H9 (cell line): ENCODE measurements at regions not wholly inside any gene's neighbourhood (a gene's known extent, or its start where the extent isn't known, plus 50 kb on each side); places are given as distances from the start of the nearest gene placed in this dataset.

Source experiments
- DNase-seq: peaks from one replicate; pipeline ENCODE4 v3.0.0-alpha.2; 2017
- H2AFZ ChIP-seq: one replicate; pipeline ENCODE4 v1.6.1; 2013; ENCODE audit warnings: mild to moderate bottlenecking, low read length, control low read depth, moderate library complexity
- H2AK5ac ChIP-seq: 2 replicates; pipeline ENCODE4 v1.6.1; 2013; ENCODE audit warnings: low read length, control low read depth, mixed read lengths; ENCODE audit not compliant: insufficient read length
- H2BK120ac ChIP-seq: one replicate; pipeline ENCODE4 v1.6.1; 2013; ENCODE audit warnings: low read depth, mild to moderate bottlenecking, low read length, control low read depth, inconsistent platforms; ENCODE audit not compliant: poor library complexity, severe bottlenecking
- H2BK12ac ChIP-seq: 2 replicates; pipeline ENCODE4 v1.6.1; 2013; ENCODE audit warnings: low read length, control low read depth, mixed read lengths, low read depth; ENCODE audit not compliant: insufficient read length
- H2BK15ac ChIP-seq: 2 replicates; pipeline ENCODE4 v1.6.1; 2013; ENCODE audit warnings: low read depth, low read length, control low read depth
- H2BK20ac ChIP-seq: one replicate; pipeline ENCODE4 v1.6.1; 2013; ENCODE audit warnings: low read depth, mild to moderate bottlenecking, low read length, control low read depth, inconsistent platforms; ENCODE audit not compliant: poor library complexity, severe bottlenecking
- H2BK5ac ChIP-seq: 2 replicates; pipeline ENCODE4 v1.6.1; 2013; ENCODE audit warnings: low read length, control low read depth, mixed read lengths; ENCODE audit not compliant: insufficient read length
- H3K14ac ChIP-seq: 2 replicates; pipeline ENCODE4 v1.6.1; 2013; ENCODE audit warnings: low read length, control low read depth; ENCODE audit not compliant: insufficient read depth
- H3K18ac ChIP-seq: 2 replicates; pipeline ENCODE4 v1.6.1; 2013; ENCODE audit warnings: low read depth, mild to moderate bottlenecking, mixed read lengths, low read length, control low read depth; ENCODE audit not compliant: insufficient read length
- H3K23ac ChIP-seq: 2 replicates; pipeline ENCODE4 v1.6.1; 2013; ENCODE audit warnings: low read length, control low read depth, mixed read lengths, low read depth; ENCODE audit not compliant: insufficient read length
- H3K23me2 ChIP-seq: 2 replicates; pipeline ENCODE4 v1.6.1; 2013; ENCODE audit warnings: low read depth, mild to moderate bottlenecking, mixed read lengths, low read length, control low read depth; ENCODE audit not compliant: insufficient read length, poor library complexity, severe bottlenecking
- H3K27ac ChIP-seq: 2 replicates; pipeline ENCODE4 v1.5.1; 2013; ENCODE audit warnings: low read length, control low read depth, mixed read lengths, low read depth; ENCODE audit not compliant: insufficient read length
- H3K27me3 ChIP-seq: 2 replicates; pipeline ENCODE4 v1.6.1; 2013; ENCODE audit warnings: low read length, control low read depth, inconsistent platforms; ENCODE audit not compliant: insufficient read depth
- H3K4ac ChIP-seq: 2 replicates; pipeline ENCODE4 v1.6.1; 2013; ENCODE audit warnings: low read depth, mild to moderate bottlenecking, control low read depth, inconsistent platforms, low read length, moderate library complexity
- H3K4me1 ChIP-seq: 2 replicates; pipeline ENCODE4 v1.6.1; 2013; ENCODE audit warnings: low read length, control low read depth, inconsistent platforms; ENCODE audit not compliant: insufficient read depth
- H3K4me2 ChIP-seq: 2 replicates; pipeline ENCODE4 v1.6.1; 2013; ENCODE audit warnings: low read length, control low read depth, mixed read lengths; ENCODE audit not compliant: insufficient read length, insufficient read depth
- H3K56ac ChIP-seq: 2 replicates; pipeline ENCODE4 v1.6.1; 2013; ENCODE audit warnings: low read depth, mild to moderate bottlenecking, mixed read lengths, low read length, control low read depth; ENCODE audit not compliant: insufficient read length
- H3K79me1 ChIP-seq: 2 replicates; pipeline ENCODE4 v1.6.1; 2013; ENCODE audit warnings: low read depth, mild to moderate bottlenecking, moderate library complexity, low read length, control low read depth, inconsistent platforms; ENCODE audit not compliant: insufficient read depth, poor library complexity, severe bottlenecking
- H3K79me2 ChIP-seq: 2 replicates; pipeline ENCODE4 v1.6.1; 2013; ENCODE audit warnings: low read length, control low read depth, inconsistent platforms; ENCODE audit not compliant: insufficient read depth
- H3K9ac ChIP-seq: 2 replicates; pipeline ENCODE4 v1.6.1; 2013; ENCODE audit warnings: low read length, control low read depth, mixed read lengths; ENCODE audit not compliant: insufficient read length; ENCODE audit errors: extremely low read depth
- H3K9me3 ChIP-seq: one replicate; pipeline ENCODE4 v1.6.1; 2013; ENCODE audit warnings: low read depth, low read length, inconsistent platforms; ENCODE audit not compliant: control insufficient read depth
- H3T11ph ChIP-seq: one replicate; pipeline ENCODE4 v1.6.1; 2013; ENCODE audit warnings: mild to moderate bottlenecking, low read length, control low read depth, inconsistent platforms
- H4K20me1 ChIP-seq: one replicate; pipeline ENCODE4 v1.6.1; 2013; ENCODE audit not compliant: control insufficient read depth, insufficient read length, insufficient read depth
- H4K5ac ChIP-seq: 2 replicates; pipeline ENCODE4 v1.6.1; 2013; ENCODE audit warnings: low read depth, mild to moderate bottlenecking, mixed read lengths, low read length, control low read depth; ENCODE audit not compliant: insufficient read length
- H4K8ac ChIP-seq: replicated peaks from 2 replicates; pipeline ENCODE4 v1.6.1; 2013; ENCODE audit warnings: low read length, control low read depth, mixed read lengths, low read depth; ENCODE audit not compliant: insufficient read length
- H4K91ac ChIP-seq: 2 replicates; pipeline ENCODE4 v1.6.1; 2013; ENCODE audit warnings: low read depth, mild to moderate bottlenecking, moderate library complexity, mixed read lengths, low read length, control low read depth; ENCODE audit not compliant: insufficient read length
- H3K27ac Mint-ChIP-seq, 3 experiments: 2 replicates in 2 of 3; 3 replicates in 1 of 3; pipeline ENCODE4 v1.8.0; 2020 to 2021; ENCODE audit warnings: mixed read lengths in 3 of 3, mild to moderate bottlenecking in 1 of 3, moderate library complexity in 1 of 3
- H3K27me3 Mint-ChIP-seq: 2 replicates; pipeline ENCODE4 v1.8.0; 2021; ENCODE audit warnings: low read depth, mild to moderate bottlenecking, moderate library complexity, mixed read lengths
- H3K36me3 Mint-ChIP-seq, 3 experiments: 2 replicates in 2 of 3; 3 replicates in 1 of 3; pipeline ENCODE4 v1.8.0; 2020 to 2021; ENCODE audit warnings: low read depth in 3 of 3, mixed read lengths in 3 of 3; ENCODE audit not compliant: insufficient read depth in 1 of 3
- H3K4me1 Mint-ChIP-seq, 2 experiments: 2 replicates each; pipeline ENCODE4 v1.8.0; 2020; ENCODE audit warnings: mixed read lengths in 2 of 2
- H3K4me3 Mint-ChIP-seq, 2 experiments: 2 replicates in 1 of 2; 3 replicates in 1 of 2; pipeline ENCODE4 v1.8.0; 2020 to 2021; ENCODE audit warnings: mild to moderate bottlenecking in 2 of 2, mixed read lengths in 2 of 2, moderate library complexity in 1 of 2
- H3K9me3 Mint-ChIP-seq, 2 experiments: 2 replicates in 1 of 2; 3 replicates in 1 of 2; pipeline ENCODE4 v1.8.0; 2020; ENCODE audit warnings: mild to moderate bottlenecking in 2 of 2, mixed read lengths in 2 of 2, moderate library complexity in 1 of 2
- whole genome bisulfite sequencing: extraction: QIAGEN DNeasy Blood & Tissue Kit; methylation state at CpG from one replicate; pipeline ENCODE4 v1.1.7; 2013; ENCODE audit warnings: missing lambda C conversion rate, low lambda C conversion rate, mixed read lengths; ENCODE audit not compliant: insufficient read length; ENCODE audit errors: extremely low coverage; 5-methylcytosine and 5-hydroxymethylcytosine counted together
- TF ChIP-seq, protein P1 (sequence below): fragments of 200-600 bp; sonication (generic); conservative IDR thresholded peaks from 3 replicates; pipeline ENCODE4 v1.8.0; 2021; ENCODE audit warnings: antibody characterized with exemption, mild to moderate bottlenecking

GRCh38 chr4:53656421-53656981 is 65.2 kb upstream of the LNX1 start:
- H3K4me3 Mint-ChIP-seq = no peak overlapping the region
- no CpG with 5 or more reads among the region's 7 CpGs for WGBS
- no peak overlapping the region for H4K8ac ChIP-seq

More at GRCh38 chr4:53656421-53656981, 65.2 kb upstream of the LNX1 start:
- no peak overlapping the region for H2BK15ac ChIP-seq
- no peak overlapping the region for H3K23ac ChIP-seq
- peaks cover 8 to 10% of the 10 kb centered on the region in 2 experiments for H3K4me1 Mint-ChIP-seq
- H3K9me3 Mint-ChIP-seq = no peaks in the 10 kb centered on the region; a peak in 1 of 5 replicates
- H3K23me2 ChIP-seq = no peaks in the 10 kb centered on the region
- no peak overlapping the region for H3K56ac ChIP-seq
- H3K4ac ChIP-seq = no peak overlapping the region
- H3K27me3 ChIP-seq = no peaks in the 10 kb centered on the region
- H3K27ac Mint-ChIP-seq = no peak overlapping the region
- H3K36me3 Mint-ChIP-seq = no peaks in the 10 kb centered on the region
- no peak overlapping the region for H2AK5ac ChIP-seq
- no peak overlapping the region for H2BK5ac ChIP-seq
- no peak overlapping the region for H2BK20ac ChIP-seq
- DNase-seq = no peak
- no peak overlapping the region for H2BK12ac ChIP-seq
- H3K79me2 ChIP-seq = no peaks in the 10 kb centered on the region
- no peaks in the 10 kb centered on the region for H3K27me3 Mint-ChIP-seq
- TF ChIP-seq, protein P1, sequence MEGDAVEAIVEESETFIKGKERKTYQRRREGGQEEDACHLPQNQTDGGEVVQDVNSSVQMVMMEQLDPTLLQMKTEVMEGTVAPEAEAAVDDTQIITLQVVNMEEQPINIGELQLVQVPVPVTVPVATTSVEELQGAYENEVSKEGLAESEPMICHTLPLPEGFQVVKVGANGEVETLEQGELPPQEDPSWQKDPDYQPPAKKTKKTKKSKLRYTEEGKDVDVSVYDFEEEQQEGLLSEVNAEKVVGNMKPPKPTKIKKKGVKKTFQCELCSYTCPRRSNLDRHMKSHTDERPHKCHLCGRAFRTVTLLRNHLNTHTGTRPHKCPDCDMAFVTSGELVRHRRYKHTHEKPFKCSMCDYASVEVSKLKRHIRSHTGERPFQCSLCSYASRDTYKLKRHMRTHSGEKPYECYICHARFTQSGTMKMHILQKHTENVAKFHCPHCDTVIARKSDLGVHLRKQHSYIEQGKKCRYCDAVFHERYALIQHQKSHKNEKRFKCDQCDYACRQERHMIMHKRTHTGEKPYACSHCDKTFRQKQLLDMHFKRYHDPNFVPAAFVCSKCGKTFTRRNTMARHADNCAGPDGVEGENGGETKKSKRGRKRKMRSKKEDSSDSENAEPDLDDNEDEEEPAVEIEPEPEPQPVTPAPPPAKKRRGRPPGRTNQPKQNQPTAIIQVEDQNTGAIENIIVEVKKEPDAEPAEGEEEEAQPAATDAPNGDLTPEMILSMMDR = peak; percentile 38; the same call in 1 of the 3 replicates
- H3K4me1 ChIP-seq = no peaks in the 10 kb centered on the region; the same call in 1 of the 2 replicates
- no peaks in the 10 kb centered on the region for H4K20me1 ChIP-seq
- H3K9me3 ChIP-seq = no peaks in the 10 kb centered on the region
- no peak overlapping the region for H3T11ph ChIP-seq
- H3K18ac ChIP-seq = no peak overlapping the region
- H2BK120ac ChIP-seq = no peak overlapping the region
- H3K79me1 ChIP-seq = no peaks in the 10 kb centered on the region
- no peak overlapping the region for H3K27ac ChIP-seq
- no peak overlapping the region for H4K5ac ChIP-seq
- no peak overlapping the region for H3K14ac ChIP-seq
- H4K91ac ChIP-seq = no peak overlapping the region
- no peak overlapping the region for H2AFZ ChIP-seq
- H3K4me2 ChIP-seq = no peak overlapping the region
- H3K9ac ChIP-seq = no peak overlapping the region
